GM18499 (cell line): ENCODE measurements at regions not wholly inside any gene's neighbourhood (a gene's known extent, or its start where the extent isn't known, plus 50 kb on each side); places are given as distances from the start of the nearest gene placed in this dataset.
"Not testable (repeated sequence)": the region's sequence is repeated elsewhere in the genome, so short reads cannot be mapped to it uniquely, and the experiment has no call there.

ENCODE experiments used
- ATAC-seq: cut with Tn5 transposase; IDR thresholded peaks from one replicate; pipeline ENCODE4 v1.9.1; 2021; ENCODE audit warnings: moderate number of reproducible peaks; ENCODE audit not compliant: insufficient read depth, unreplicated experiment

DNA sequence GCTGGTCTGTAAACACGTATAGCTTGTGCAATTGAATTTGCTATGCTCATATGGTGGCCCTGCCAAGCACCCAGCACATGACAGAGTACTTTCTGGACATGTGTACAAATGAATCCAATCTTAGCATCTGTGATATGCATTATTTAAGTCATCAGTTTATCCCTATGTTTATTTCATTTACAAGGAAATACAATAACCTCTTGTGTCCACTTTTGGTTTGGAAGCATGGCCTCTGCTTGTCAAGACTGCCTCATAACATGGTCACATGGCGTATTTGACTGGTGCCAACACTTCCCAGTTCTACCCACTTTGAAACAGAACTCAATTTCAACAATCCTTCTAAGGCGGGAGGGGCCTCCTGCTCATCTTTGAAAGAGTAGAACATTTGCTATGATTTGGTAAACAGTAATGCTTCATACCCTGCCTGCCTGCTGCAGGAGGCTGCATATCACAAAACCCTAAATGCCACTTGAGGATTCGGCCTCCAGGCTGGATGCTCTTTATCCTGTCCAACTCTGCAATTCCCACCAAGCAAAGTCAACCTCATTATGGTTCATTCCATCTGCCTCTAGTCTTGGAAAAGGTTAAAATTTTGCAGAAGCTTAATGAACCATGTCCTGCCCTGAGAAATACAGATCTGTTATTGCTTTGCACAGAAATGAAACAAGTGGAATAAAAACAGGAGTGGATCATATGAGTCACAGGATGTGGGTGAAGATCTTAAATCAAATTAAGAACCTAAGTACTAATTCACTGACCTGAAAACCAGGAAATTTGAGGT, 151.3 kb downstream of the CYSLTR2 start:
- no peak for ATAC-seq

- no peak for ATAC-seq
These were observed 152.8 kb downstream of the CYSLTR2 start for GRCh38 chr13:48806522-48806921.

GRCh38 chr13:48808683-48809082, 155.0 kb downstream of the CYSLTR2 start:
- no peak for ATAC-seq

DNA sequence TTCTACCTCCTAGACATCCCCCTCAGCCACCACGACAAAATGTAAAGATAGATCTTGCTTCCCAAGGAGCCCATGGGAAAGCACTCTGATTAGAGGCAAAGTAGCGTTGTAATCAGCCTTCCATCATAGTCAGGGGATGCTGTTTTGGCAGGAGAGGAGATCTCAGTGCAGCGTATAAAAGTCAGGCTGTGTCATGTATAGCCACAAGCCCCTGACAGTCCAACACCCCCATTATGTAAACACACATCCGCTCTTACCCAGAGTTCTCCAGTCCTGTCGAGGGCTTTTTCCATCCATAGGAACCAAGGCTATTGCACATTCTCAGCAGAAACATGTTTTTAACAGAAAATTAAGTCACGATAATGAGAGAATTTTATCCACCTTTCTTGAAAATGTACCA, 156.3 kb downstream of the CYSLTR2 start:
- no peak for ATAC-seq

- no peak for ATAC-seq
These were observed 159.8 kb downstream of the CYSLTR2 start for GRCh38 chr13:48813518-48813917.

DNA sequence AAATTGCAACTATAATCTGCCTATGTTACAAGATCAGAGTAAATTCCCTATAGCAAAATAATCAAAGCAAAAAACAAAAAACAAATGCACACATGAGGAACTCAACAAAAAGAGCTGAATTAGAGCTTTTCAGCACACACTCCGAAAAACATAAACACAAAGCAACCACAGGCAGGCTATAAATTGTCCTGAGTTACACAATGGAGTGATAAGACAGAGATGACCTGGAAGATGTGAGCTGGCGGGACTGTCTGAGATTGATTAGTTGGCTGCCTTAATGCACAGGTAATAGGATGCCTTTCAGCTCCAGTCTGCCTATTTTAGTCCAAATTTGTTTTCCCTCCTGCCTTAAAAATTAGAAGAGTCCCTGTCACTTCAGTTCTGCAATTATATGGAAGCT, 159.0 kb upstream of the FNDC3A start:
- ATAC-seq: no peak

- ATAC-seq: no peak
These were observed 158.4 kb upstream of the FNDC3A start for GRCh38 chr13:48817166-48817802.

DNA sequence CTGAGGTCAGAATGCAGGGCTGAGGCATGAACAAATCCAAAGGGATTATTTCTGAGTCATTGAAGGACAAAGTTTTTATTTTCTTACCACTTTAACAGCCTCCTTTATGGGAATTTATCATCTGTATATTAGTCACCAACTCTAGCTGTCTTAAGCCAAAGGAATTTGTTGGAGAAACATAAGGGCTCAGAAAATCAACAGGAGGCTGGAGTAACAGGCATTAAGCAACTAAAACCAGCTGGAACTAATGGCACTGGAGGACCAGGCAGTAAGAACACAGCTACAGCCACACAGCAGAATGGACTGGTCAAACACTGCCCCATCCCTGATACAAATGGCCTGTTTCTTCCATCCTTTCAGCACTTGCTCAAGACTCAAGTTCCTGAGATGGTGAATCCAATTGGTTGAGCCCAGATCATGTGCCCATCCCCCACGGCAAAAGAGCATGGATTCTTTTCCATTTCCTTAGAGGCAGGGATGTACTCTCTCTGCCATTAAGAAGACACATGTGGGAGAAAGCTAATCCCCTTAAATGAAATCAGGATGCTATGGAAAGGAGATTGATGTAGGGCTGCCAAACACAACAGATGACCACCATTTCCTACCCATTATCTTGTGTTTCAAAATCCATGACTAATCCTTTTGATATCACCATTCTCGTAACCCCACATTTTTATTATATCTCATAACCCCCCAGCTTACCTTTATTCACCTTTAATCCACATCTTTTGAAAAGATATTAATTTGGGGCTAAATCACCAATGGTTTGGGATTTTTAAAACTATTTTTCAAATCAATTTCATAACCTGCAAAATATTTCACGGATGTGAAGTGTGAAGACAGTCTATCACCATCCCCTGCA, 157.0 kb upstream of the FNDC3A start:
- ATAC-seq: no peak

DNA sequence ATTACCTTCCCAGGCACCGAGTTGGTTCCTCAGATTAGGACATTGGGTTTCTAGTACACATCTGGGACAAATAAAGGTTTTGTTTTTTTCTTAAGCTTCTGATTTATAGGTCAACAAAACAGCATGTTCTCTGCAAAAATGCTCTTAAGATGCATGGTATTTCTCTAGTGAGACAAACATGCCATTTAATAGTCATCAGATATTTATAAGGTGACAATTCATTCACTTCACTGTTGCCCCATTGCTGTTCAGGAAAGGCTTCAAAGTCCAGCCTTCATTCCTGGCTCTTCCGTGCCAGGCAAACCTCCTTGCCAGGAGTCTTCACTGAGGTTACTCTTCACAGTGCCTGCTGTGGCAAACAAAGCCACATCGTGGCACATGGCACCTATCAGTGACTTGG, 156.3 kb upstream of the FNDC3A start:
- no peak for ATAC-seq

- ATAC-seq: no peak
These were observed 155.8 kb upstream of the FNDC3A start for GRCh38 chr13:48819899-48820298.

DNA sequence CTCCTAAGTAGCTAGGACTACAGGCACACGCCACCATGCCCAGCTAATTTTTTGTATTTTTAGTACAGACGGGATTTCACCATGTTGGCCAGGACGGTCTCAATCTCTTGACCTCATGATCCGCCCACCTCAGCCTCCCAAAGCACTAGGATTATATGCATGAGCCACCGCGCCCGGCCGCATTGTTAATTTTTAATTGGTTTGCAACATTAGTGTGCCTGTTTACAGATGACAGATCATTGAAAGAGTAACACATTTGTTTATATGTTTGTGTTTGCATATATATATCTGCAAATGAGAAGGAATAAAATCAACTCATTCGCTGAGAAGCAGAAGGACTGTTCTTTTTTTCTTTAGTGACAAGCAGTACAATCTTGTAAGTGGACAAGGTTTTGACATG, 152.2 kb upstream of the FNDC3A start:
- ATAC-seq: not testable (repeated sequence)

DNA sequence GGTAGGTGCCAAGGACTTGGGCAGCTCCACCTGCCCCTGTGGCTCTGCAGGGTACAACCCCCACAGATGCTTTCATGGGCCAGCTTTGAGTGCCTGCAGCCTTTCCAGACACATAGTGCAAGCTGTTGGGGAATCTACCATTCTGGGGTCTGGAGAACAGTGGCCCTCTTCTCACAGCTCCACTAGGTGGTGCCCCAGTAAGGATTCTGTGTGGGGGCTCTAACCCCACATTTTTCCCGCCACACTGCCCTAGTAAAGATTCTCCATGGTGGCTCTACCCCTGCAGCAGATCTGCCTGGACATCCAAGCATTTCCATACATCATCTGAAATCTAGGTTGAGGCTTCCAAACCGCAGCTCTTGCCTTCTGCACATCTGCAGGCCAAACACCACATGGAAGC, 149.7 kb upstream of the FNDC3A start:
- no peak for ATAC-seq

- ATAC-seq: not testable (repeated sequence)
These were observed 148.7 kb upstream of the FNDC3A start for GRCh38 chr13:48826922-48827454.

DNA sequence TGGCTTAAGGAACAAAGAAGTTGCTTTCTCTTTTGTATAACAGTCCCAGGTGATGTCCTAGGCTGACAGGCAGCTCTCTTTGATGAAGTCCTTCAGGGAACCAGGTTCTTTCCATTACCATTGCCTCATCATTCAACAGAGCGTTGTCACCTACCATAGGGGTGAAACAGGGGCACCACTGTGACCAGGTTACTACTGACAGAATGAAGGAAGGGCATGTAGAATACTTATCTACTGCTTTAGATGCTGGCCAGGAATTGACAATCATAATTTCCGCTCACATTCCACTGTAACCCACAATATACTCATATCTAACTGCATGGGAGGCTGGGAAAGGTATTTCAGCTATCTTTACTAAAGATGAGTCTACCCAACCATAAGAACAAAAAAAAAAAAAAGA, 148.0 kb upstream of the FNDC3A start:
- no peak for ATAC-seq

- no peak for ATAC-seq
These were observed 146.7 kb upstream of the FNDC3A start for GRCh38 chr13:48828962-48829411.

- no peak for ATAC-seq
These were observed 146.2 kb upstream of the FNDC3A start for GRCh38 chr13:48829536-48829935.

GRCh38 chr13:48831248-48831647, 144.5 kb upstream of the FNDC3A start:
- no peak for ATAC-seq

- no peak for ATAC-seq
These were observed 142.3 kb upstream of the FNDC3A start for GRCh38 chr13:48833412-48833811.

- ATAC-seq: not testable (repeated sequence)
These were observed 140.4 kb upstream of the FNDC3A start for GRCh38 chr13:48835326-48835725.

GRCh38 chr13:48838193-48838973, 137.3 kb upstream of the FNDC3A start:
- ATAC-seq: no peak
